GM21526 (cell line): ENCODE measurements at regions not wholly inside any gene's neighbourhood (a gene's known extent, or its start where the extent isn't known, plus 50 kb on each side); places are given as distances from the start of the nearest gene placed in this dataset.
"Not testable (repeated sequence)": the region's sequence is repeated elsewhere in the genome, so short reads cannot be mapped to it uniquely, and the experiment has no call there.

Experiments used
- ATAC-seq: cut with Tn5 transposase; IDR thresholded peaks from one replicate; pipeline ENCODE4 v1.9.1; 2021; ENCODE audit warnings: moderate library complexity; ENCODE audit not compliant: unreplicated experiment, low FRiP score

- ATAC-seq: not testable (repeated sequence)
These were observed 52.9 kb upstream of the CSF1 start for GRCh38 chr1:109857702-109858101.

GRCh38 chr1:109855986-109856385 is 54.7 kb upstream of the CSF1 start:
- not testable (repeated sequence) for ATAC-seq

GRCh38 chr1:109853972-109854371 is 56.7 kb upstream of the CSF1 start:
- not testable (repeated sequence) for ATAC-seq

DNA sequence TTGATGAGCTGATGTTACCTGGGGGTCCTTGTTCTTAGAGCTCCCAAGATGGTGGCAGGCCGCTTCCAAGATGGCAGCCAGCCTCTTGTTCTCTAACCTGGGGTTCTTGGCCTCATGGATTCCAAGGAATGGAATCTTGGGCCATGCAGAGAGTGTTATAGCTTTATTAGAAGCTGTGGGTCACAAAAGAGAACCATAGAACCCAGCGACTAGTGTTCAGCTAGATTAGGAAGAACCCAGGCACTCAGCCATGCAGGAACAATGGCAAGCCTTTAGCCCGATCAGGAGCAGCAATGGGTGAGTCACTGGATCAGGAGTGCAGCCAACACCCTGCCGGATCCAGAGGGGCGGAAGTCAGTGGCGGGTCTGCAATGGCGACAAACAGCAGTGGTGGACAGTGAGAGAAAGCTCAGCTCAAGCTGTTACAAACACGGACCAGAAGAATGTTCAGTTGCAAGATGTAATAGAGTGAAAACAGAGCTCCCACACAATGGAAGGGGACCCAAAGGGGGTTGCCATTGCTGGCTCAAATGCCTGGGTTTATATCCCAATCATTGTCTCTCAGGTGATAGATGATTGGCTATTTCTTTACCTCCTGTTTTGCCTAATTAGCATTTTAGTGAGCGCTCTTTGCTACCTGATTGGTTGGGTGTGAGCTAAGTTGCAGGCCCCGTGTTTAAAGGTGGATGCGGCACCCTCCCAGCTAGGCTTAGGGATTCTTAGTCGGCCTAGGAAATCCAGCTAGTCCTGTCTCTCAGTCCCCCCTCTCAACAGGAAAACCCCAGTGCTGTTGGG is 58.2 kb upstream of the CSF1 start:
- ATAC-seq: not testable (repeated sequence)

DNA sequence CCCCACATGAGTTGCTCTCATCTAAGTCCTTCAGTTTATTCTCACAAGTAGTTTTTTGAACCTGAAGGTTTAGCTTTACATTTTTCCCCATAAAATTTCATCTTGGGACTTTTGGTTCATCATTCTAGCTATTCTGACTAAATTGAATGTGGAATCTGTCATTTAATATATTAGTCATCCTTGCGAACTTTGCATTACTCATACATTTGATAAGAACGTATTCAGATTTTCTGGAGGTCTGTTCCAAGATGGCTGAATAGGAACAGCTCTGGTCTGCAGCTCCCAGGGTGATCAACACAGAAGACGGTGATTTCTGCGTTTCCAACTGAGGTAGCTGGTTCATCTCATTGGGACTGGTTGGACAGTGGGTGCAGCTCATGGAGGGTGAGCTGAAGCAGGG is 59.8 kb upstream of the CSF1 start:
- ATAC-seq: no peak

- no peak for ATAC-seq
These were observed 60.5 kb upstream of the CSF1 start for GRCh38 chr1:109850194-109850593.

DNA sequence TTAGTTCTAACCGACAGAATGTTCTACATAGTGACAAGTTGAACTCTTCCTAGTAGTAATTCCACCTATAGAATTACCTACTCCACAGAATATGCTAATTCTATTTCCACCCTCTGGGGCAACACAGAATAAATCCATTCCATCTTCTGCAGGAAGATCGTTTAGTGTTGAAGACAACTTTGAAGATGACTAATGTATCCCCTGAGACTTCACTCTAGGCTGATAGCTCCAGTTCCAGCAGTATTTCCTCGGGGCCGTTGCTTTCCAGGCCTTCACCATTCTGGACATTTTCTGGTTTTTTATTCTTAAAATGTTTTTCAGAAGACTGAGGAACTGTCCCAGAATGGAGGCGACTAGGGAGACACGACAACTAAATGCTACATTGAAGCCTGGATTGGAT is 61.0 kb upstream of the CSF1 start:
- ATAC-seq: no peak

GRCh38 chr1:109847251-109847650 is 63.4 kb upstream of the CSF1 start:
- no peak for ATAC-seq

- ATAC-seq: no peak
These were observed 63.8 kb upstream of the CSF1 start for GRCh38 chr1:109846846-109847245.

DNA sequence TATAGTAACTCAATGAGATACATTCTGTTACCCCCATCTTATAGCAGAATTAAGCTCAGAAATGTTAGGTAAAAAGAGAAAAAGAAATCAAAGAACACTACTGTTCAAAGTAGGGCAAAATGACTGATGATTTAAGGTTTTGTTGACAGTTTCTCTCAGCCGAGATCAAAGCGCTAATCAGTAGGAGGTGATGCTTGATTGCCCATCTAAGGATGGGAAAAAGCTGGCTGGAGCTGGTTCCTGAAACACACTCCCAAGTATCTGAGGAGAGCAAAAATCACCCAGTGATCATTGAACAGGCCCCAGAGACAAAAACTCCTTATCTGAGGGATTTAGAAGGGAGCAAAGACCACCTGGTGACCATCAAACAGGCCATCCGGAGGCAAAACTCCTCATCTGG is 64.5 kb upstream of the CSF1 start:
- ATAC-seq: no peak

DNA sequence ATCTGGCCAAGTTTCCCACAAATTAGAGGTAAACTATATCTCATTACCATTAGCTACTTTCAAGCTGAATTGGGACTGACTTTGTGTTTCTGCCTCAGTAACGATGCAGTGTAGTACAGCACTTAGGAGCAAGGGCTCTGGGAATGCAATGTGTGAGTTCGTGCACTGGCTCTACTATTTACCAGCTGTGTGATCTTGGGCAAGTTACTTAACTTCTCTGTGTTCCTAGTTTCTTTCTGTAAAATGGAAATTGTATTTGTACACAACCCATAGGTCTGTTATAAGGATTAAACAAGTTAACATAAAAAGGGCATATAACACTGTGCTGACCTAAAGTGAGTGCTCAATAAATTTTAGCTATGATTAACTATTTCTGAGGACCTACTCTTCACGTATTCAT is 65.0 kb upstream of the CSF1 start:
- ATAC-seq: no peak

DNA sequence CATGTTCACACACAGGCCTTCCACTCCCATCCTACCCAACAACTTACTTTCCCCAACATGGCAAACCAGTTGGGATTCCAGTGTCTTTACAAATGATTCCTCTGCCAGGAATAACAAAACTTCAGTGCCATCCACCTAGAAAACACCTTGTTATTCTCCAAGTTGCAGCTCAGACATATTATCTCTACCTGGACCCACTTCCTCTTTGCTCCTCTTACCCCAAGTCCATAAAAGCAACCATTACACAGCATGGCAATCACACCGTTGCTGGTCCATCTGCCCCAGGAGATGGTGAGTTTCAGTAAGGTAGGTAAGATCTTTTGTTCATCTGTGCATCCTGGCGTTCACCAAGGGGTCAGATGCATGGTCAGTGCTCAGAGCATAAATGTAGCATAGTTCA is 66.0 kb upstream of the CSF1 start:
- ATAC-seq: no peak

DNA sequence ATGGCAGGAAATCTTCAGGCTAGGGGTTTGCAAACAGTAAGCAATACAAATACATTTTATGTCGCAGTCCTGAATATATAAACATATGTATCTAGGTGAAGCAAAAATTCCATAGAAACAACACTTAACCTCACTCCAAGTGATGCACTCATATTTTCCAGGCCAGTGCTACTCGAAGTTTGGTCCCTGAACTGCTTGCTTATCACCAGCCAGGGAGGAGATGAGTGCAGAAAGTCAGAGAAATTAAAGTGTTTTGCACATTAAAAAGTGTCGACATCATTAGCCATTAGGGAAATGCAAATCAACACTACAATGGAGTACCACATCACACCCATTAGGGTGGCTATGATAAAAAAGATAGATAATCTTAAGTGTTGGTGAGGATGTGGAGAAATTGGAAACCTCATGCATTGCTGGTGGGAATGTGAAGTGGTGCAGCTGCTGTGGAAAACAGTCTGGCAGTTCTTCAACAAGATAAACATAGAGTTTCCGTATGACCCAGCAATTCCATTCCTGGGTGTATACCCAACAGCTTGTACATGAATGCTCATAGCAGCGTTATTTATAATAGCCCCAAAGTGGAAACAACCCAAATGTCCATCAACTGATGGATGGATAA is 70.5 kb upstream of the CSF1 start:
- no peak for ATAC-seq

- ATAC-seq: not testable (repeated sequence)
These were observed 71.4 kb upstream of the CSF1 start for GRCh38 chr1:109839276-109839675.

- ATAC-seq: no peak
These were observed 71.8 kb upstream of the CSF1 start for GRCh38 chr1:109838838-109839240.

DNA sequence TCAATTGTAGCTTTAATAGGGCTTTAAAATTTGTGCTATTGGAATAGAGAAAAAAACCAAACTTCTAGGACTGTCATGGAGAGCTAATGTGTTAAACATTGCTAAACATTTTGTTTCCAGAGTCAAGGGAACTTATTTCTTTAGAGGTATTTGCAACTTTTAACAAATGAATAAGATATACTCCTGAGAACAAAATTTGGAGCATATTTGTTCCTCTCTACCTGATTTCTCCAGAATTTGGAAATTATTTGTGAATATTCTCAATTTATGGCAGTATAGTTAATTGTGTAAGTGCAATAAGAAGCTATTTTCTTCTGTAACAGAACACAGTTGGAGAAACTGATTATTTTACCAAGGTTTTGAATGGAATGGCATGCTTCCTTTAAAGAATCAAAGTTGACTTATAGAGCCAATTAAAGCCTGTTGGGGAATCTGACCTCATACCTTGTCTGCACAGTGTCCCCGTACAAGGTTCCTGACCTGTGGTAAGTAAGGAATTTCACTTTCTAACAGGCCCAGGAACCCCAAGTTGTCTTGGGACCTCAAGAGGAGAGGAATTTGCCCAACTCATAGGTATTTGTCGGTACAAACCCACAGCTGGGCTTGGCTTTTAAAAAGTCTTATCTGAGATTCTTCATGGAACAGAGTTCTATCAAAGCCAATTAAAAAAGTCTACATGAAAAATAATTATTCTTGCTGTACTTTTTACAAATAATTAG is 72.6 kb upstream of the CSF1 start:
- ATAC-seq: no peak

DNA sequence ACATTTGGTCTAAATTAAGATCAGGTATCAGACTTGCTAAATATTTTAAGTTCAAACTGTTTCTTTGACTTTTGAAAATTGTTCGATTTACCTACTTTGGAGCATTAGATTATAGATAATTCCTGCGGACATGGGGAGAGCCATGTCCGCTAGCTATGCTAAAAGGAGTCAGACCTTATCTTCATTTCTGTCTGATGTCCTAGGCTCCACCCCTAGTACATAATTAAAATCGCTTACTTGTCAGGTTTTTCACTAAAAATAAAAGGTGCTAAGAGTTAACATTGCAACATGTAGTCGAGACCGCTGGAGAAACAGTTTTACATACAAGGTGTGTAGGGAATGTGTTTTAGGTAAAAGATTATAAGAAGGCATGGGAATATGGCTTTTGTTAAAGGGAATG is 71.9 kb upstream of the EPS8L3 start:
- ATAC-seq: not testable (repeated sequence)

DNA sequence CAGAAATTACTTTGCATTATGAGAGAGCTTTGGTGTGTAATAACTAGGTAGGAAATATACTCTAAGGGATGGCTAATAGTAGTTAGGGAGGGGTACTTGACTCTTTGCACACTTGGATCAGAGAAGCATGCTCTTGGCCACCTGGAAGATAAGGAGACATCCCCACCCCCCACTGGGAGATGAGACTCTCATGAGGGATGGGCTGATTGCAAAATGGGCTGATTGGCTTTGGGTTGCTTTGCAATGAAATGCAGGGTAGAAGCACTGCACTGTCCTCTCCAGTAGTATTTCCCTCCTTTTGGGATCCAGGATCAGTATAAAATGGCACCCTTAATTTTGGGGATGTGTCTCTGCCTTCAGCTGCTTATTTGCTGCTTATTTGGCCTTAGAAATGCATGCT is 71.2 kb upstream of the EPS8L3 start:
- no peak for ATAC-seq

- ATAC-seq: no peak
These were observed 69.2 kb upstream of the EPS8L3 start for GRCh38 chr1:109832945-109833344.

DNA sequence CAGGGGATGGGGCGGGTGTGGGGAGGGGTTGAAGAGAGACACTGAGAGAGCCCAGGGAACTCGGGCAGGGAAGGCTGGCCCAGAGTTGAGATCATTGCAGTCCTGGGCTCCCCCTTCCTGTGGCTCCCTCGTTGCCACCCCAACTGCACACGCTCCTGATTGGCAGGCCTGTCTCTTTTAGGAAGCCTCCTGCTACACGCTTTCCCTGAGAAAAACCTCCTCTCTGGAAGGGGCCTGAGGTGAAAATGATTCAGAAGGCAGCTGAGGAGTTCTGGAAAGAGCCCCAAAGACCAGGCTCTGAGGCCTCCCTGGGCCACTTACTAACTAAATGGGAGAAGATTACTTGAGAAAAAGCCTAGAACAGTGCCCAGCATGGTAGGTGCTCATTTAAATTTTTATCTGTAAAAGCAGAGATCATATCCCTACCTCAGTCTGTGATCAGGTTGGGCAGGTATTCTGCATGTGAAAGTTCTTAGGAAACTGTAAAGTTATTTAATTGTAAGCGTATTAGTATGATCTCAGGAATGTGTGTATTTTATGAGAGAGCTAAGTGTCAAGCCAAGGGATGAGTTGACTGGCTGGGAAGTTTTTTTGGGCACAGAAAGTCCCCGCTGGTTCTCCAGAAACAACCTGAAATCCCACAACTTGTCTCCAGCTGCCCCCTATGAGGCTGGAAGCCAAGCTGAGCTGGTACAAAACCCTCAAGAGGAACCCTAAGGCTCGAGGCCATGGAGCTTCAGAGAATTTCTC is 65.2 kb upstream of the EPS8L3 start:
- ATAC-seq: no peak

- ATAC-seq: no peak
These were observed 64.3 kb upstream of the EPS8L3 start for GRCh38 chr1:109827986-109828385.
